ENCODE measurements at regions not wholly inside any gene's neighbourhood (a gene's known extent, or its start where the extent isn't known, plus 50 kb on each side); places are given as distances from the start of the nearest gene placed in this dataset.

DNA sequence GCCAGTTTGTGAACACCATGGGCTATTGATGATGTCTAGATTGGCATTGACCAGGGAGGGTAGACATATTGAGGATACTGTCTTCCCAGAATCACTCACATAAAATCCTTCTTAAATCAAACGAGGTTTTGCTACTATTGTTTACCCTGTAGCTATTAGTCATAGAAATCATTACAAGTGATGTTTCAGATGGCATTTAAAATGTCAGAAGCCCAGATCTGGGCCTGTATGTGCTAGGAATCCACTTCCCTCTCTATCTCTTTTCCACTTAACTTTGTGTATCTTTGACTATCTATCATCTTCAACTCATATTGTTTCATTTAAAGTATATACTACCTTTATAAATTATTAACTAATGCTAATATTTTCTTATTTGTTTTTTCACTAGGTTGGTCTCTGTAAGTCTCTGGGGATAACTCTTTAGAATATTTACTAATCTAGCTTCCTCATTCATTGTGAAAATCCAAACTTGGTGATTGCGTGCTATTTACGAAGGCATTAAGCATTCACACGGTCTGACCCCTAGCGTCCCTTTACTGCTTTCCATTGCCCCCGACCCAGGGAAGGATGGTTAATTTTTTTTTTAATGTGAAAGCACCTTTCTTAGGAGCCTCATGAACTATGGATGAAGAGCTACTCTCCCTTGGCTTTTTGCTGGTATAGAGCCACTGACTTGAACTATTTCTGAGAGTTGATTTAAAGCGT is 281.8 kb downstream of the GPATCH2 start:
- Histone ChIP-seq H3K36me3 (no peaks in the 10 kb centered on the region), H3K27me3 (no peaks in the 10 kb centered on the region), H3K4me3 (no peak overlapping the region), H3K4me1 (no peaks in the 10 kb centered on the region), H3K9me3 (no peaks in the 10 kb centered on the region), H3K27ac (no peak overlapping the region)
- no peak for ATAC-seq
- 37 to 38% methylated on average over 7 of the region's 7 CpGs for WGBS, 2 donors
- TF ChIP-seq, protein P1, sequence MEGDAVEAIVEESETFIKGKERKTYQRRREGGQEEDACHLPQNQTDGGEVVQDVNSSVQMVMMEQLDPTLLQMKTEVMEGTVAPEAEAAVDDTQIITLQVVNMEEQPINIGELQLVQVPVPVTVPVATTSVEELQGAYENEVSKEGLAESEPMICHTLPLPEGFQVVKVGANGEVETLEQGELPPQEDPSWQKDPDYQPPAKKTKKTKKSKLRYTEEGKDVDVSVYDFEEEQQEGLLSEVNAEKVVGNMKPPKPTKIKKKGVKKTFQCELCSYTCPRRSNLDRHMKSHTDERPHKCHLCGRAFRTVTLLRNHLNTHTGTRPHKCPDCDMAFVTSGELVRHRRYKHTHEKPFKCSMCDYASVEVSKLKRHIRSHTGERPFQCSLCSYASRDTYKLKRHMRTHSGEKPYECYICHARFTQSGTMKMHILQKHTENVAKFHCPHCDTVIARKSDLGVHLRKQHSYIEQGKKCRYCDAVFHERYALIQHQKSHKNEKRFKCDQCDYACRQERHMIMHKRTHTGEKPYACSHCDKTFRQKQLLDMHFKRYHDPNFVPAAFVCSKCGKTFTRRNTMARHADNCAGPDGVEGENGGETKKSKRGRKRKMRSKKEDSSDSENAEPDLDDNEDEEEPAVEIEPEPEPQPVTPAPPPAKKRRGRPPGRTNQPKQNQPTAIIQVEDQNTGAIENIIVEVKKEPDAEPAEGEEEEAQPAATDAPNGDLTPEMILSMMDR (IDR thresholded peaks at IDR 0.05), result no peak
- intact Hi-C loops (cut with DNase I), result no loop called here
- FAIRE-seq, result no peak
- DNase-seq, result no peak

DNA sequence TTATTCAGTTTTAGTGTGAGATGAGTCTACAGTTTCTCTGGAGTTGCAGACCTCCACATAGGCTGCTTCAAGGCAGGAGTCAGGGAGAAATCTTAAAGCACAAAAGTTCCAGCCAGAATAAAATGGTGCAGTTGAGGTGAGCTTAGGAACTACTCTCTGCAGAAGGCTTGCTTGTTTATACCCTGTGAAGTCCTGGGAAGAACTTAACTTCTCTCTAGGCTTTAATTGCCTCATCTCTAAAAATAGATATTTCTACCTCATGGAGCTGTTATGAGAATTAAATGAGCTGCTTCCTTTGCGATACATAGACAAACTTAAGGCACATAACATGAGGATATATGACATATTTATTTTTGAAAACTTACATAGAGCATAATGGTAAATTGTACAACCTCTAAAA is 286.2 kb downstream of the GPATCH2 start:
- 97% methylated on average over 1 of the region's 1 CpG for WGBS, 2 donors
- H3K27ac ChIP-seq, result no peak overlapping the region
- no peaks in the 10 kb centered on the region for H3K9me3 ChIP-seq
- H3K27me3 ChIP-seq, result no peaks in the 10 kb centered on the region
- H3K4me3 ChIP-seq, result no peak overlapping the region
- intact Hi-C loops (cut with DNase I), result no loop called here
- ATAC-seq (no peak), DNase-seq (no peak), FAIRE-seq (no peak)
- no peaks in the 10 kb centered on the region for H3K36me3 ChIP-seq
- H3K4me1 ChIP-seq, result no peaks in the 10 kb centered on the region
- TF ChIP-seq, protein P1 (IDR thresholded peaks at IDR 0.05), result no peak

DNA sequence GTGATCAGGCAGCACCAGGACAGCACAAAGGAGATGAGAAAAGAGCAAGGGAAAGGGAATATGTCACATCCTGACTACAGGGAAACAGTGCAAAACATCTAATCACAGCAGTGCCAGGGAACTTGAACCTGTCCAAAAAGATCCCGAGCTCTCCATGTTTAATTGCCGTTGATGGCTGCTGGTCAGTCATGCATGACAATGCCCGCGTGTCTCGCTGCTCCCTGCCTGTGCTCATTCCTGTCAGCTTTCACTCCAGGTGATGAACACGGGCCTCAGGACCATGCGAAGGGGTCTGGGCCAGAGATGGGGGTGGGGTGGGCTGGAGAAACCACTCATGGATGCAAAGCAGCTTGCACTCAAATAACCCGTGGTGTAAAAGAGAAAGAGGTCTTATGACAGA is 287.0 kb downstream of the GPATCH2 start:
- H3K27ac ChIP-seq, result no peak overlapping the region
- H3K27me3 ChIP-seq, result no peaks in the 10 kb centered on the region
- peak in 1 of 6 donors; percentile 9 for DNase-seq
- WGBS, 2 donors, result 58 to 64% methylated on average over 8 of the region's 8 CpGs
- ATAC-seq, result no peak
- H3K4me3 ChIP-seq, result no peak overlapping the region
- no peaks in the 10 kb centered on the region for H3K9me3 ChIP-seq
- TF ChIP-seq, protein P1 (IDR thresholded peaks at IDR 0.05), result no peak
- intact Hi-C loops (cut with DNase I), result no loop called here
- no peaks in the 10 kb centered on the region for H3K4me1 ChIP-seq
- no peak for FAIRE-seq
- H3K36me3 ChIP-seq, result no peaks in the 10 kb centered on the region

DNA sequence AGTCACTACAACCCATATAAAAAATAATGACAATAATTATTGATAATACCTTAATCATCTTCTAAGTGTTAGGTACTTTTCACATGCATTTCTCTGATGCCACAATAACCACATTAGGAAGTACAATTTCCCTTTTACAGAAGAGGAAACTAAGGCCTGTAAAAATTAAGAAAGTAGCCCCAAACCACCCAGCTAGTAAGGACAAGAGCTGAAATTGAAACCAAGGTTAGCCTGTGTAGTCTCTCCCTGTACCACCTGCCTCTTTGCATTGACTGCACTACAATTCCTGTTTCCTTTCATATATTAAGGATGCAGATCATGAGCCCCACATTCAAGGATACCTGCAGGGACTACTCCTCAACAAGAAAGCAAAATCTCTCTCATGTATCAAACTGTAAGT is 288.8 kb downstream of the GPATCH2 start:
- ATAC-seq (no peak), DNase-seq (no peak), FAIRE-seq (no peak)
- Histone ChIP-seq H3K27ac (no peak overlapping the region), H3K9me3 (no peaks in the 10 kb centered on the region), H3K36me3 (no peaks in the 10 kb centered on the region), H3K4me1 (no peaks in the 10 kb centered on the region), H3K27me3 (no peaks in the 10 kb centered on the region), H3K4me3 (no peak overlapping the region)
- intact Hi-C loops (cut with DNase I), result no loop called here
- TF ChIP-seq, protein P1 (IDR thresholded peaks at IDR 0.05), result no peak

DNA sequence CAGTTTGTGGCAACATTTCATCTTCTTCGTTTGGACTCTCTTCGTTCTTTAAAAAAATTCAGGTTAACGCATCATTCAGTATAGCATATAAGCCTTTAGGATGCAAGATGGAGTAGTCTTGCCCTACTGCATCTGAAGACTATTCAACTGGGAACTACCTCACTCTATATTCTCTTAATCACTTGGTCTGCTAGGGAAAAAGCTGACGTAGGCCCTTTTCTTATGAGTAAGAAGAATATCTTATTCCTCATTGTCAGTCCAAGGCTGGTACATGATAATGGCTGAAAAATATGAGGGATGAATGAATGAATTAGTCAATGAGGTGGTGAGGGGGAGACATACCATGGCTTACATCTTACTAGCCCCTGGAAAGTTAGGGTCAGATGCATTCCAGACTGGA is 294.2 kb downstream of the GPATCH2 start:
- ATAC-seq (no peak), DNase-seq (no peak), FAIRE-seq (no peak)
- Histone ChIP-seq H3K9me3 (no peaks in the 10 kb centered on the region), H3K27ac (no peak overlapping the region), H3K4me1 (no peaks in the 10 kb centered on the region), H3K36me3 (no peaks in the 10 kb centered on the region), H3K27me3 (no peaks in the 10 kb centered on the region), H3K4me3 (no peak overlapping the region)
- 81 to 91% methylated on average over 4 of the region's 4 CpGs for WGBS, 2 donors
- intact Hi-C loops (cut with DNase I), result no loop called here
- TF ChIP-seq, protein P1 (IDR thresholded peaks at IDR 0.05), result no peak

Measured in pancreas (tissue), 10 donors.